Breast epithelium (tissue), 3 donors: ENCODE measurements at regions not wholly inside any gene's neighbourhood (a gene's known extent, or its start where the extent isn't known, plus 50 kb on each side); places are given as distances from the start of the nearest gene placed in this dataset.

Source experiments
- CTCF ChIP-seq, 3 donors: fragments of 450-650 bp; IDR thresholded peaks; one replicate each; pipeline ENCODE4 v1.5.1; 2016 to 2017; ENCODE audit warnings: antibody characterized with exemption in 3 of 3, mild to moderate bottlenecking in 3 of 3, moderate library complexity in 3 of 3
- POLR2AphosphoS5 ChIP-seq, 3 donors: sonication (generic); formaldehyde crosslinking; IDR thresholded peaks; one replicate each; pipeline ENCODE4 v1.6.1; 2017; ENCODE audit warnings: antibody characterized with exemption in 3 of 3

DNA sequence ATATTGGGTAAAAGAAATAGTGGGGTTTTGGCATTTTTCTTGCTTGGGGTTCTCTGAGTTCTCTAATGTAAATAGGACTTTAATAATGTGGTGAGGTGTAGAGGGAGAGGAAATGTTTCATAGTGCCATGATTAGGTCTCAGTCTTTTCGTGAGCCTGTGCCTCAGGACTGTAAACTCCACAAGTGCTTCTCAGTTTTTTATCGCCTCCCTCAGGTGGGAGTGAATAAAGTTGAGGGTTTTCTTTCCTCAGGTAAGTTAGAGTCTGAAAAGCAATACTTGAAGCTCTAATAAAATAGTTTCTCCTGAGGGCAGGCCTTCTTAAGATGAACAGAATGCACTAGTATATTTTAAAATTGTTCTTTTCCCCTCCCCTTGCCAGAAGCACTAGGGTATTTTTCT is 243.1 kb upstream of the SETBP1 start:
- TF ChIP-seq CTCF (IDR thresholded peaks at IDR 0.05) (no peak), POLR2AphosphoS5 (IDR thresholded peaks at IDR 0.05) (no peak)
